ENCODE measurements at regions not wholly inside any gene's neighbourhood (a gene's known extent, or its start where the extent isn't known, plus 50 kb on each side); places are given as distances from the start of the nearest gene placed in this dataset.
"Not testable (repeated sequence)": the region's sequence is repeated elsewhere in the genome, so short reads cannot be mapped to it uniquely, and the experiment has no call there.

DNA sequence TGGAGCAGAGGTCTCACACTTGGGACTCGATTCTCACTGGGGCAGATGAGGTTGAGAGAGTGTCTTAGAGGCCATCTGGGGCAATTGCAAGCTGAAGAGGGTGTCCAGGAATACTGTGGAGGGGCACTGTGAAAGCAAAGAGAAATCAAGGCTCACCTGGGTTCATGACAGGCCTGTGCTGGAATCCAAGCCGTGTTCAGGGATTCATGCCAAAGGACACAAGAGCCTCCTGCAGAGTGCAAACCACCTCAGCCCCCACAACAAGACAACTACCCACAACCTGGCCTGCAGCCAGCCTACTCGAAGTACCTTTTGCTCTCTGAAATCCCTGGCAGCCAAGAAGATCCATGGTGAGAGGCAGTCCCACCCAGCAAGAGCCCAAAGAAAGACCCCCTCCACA is 2334.2 kb downstream of the TP53TG3F start:
- DNase-seq (ENCODE audit: low spot score) = no peak
- ATAC-seq = no peak

DNA sequence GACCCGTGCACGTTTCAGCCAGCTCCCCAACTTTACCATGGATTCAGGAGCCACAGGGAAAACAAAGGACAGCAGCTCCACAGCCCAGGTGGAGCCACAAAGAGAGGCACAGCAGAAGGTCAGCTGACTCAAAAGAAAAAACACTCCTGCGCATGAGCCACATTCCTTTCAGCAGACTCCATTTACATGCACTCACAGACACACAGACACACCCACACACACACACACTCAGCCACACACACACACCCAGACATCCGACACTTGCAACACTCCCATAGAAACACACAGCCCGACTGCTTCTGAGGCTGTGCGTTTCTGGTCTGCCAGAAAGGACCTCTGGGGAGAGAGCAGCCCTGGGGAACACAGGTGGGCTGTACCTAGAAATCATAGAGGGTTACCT is 2335.5 kb downstream of the TP53TG3F start:
- DNase-seq (ENCODE audit: low spot score) (no peak), ATAC-seq (no peak)

DNA sequence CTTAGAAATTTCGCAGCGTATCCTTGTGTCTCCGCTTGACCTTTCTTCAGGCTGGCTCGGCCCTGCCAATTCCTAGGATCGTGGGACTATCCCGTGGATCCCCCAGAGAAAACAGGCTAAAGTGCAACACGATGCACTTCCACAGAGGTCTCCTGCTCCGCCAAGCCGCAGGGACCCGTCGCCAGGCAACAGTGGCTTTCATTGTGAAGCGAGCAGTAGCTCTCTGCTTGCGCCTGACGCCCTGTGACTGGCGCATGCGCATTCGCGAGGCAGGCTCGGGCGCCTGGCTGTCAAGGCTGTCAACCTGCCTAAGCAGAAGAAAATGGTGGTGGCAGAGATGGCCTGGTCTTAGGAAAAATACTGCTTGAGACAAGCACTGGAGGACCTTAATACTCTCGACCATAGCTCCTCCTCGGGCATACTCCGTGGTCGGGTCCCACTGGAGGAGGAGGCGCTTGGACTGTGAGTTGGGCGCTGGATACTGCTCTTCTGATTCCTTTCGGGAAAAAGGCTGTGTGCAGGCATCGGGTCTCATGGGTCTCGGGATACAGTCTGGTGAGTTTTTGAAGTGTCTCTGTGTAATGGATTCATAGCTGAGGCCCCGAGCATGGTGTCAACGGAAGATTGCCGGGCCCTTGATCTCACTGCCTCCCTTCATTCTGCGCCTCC is 2336.1 kb downstream of the TP53TG3F start:
- no peak for ATAC-seq
- DNase-seq (ENCODE audit: low spot score) = no peak

DNA sequence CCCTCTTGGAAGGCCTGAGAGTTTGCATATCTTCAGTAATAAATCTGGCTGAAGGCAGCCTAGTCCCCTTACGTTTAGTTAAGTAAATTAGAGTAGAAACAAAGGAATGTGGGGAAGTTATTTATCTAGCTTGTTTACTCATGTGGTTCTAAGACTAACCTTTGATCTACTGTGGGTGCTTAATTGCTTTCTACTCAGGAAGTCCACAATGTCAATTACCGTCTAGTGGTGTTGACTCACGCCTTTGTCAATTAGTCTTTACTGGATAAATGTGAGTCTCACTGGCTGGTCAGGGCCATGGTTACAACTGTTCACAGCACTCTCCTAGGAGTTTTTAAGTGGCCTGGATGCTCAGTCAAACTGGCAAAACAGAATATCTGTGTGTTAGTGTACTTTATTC is 2338.4 kb downstream of the TP53TG3F start:
- ATAC-seq (no peak), DNase-seq (ENCODE audit: low spot score) (no peak)

DNA sequence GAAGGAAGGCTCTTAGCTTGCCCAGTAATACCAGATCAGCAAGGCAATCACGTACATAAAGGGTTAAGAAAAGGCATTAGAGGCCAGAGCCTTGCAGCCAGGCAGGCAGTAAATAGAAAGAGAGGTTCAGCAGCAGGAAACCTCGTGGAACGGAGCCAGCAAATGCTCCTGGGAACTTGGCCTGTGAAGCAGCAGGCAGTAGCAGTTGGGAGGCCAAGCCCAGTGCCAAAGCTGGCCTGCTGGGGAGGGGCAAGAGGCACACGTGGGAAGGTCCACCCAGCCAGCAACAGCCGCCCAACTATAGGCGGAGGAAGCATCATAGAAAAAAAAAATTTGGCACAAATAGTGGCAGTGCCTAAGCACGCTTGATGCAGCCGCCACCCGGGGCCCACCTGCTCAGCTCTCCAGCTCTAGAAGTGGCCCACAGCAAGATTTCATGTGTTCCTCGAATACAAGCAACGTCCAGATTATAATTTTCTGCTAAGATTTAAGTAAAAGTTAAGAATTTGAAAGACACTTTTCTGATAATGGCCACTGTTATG is 2339.5 kb downstream of the TP53TG3F start:
- no peak for DNase-seq (ENCODE audit: low spot score)
- ATAC-seq = no peak

DNA sequence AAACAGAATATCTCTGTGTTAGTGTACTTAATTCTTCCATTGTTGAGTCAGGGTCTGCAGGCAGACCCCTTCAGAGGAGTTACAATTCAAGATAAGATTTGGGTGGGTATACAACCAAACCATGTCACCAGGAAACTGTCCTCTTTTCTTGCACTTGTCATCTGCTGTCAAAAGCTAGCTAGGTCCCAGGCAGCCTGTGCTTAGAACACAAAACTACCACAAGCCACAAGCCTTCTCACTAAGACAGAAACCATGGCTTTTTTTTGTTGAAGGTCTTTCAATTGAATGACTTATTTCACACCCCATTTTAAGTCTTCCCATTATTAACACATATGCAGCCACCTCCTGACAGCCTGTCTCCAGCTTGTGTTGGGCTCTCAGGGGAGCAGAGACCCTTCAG is 2345.1 kb downstream of the TP53TG3F start:
- ATAC-seq; DNase-seq (ENCODE audit: low spot score): not testable (repeated sequence)

DNA sequence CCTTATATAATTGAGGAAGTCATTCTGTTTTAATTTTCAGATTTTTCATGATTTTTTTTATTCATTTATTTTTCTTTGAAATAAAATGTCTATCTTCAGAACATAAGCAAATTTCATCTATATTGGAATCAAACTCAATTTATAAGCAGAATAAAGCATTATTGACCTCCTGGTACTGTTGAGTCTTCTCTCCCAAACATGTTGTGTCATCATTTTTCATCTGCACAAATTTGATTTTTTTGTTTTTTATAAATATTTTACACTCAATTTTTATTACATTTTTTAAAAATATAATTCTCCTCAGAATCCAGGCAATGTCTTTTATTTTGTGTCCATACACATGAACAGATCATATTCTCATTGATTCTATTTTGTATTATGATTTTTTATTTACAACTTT is 2363.9 kb downstream of the TP53TG3F start:
- ATAC-seq = no peak

DNA sequence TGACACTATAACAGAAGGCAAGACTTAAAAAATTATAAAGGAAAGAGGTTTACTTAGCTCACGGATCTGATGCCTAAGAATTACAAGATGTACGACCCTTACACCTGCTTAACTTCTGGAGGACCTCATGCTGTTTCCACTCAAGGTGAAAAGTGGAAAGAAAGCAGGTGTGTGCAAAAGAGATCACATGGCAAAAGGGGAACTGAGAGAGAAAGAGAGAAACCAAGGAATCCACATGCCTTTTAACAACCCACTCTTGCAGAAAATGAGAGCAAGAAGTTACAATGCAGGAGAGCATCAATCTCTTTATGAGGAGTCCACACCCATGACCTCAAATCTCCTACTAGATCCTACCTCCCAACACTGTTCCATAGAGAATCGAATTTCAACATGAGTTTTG is 2382.2 kb downstream of the TP53TG3F start:
- ATAC-seq = no peak
- no peak for DNase-seq (ENCODE audit: low spot score)

More for the DNA sequence above, 2363.9 kb downstream of the TP53TG3F start:
- DNase-seq (ENCODE audit: low spot score) = no peak

DNA sequence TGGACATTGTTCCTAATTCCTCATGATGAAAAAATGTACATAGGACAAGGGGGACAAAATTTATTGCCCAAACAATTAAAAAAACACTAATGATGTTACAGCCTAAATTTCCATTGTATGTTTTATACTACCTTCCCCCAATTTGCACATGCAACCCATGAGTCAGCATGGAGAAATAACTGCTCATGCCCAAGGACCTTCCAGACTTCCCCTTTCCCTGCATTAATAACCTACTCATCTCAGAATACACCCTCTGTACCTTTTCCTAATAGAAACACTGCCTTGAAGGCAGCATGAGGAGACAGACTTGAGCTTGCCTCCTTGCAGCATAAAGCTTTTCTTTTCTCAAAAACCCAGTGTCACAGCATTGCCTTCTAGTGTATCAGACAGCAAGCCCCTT is 2402.8 kb downstream of the TP53TG3F start:
- DNase-seq (ENCODE audit: low spot score) (no peak), ATAC-seq (no peak)

DNA sequence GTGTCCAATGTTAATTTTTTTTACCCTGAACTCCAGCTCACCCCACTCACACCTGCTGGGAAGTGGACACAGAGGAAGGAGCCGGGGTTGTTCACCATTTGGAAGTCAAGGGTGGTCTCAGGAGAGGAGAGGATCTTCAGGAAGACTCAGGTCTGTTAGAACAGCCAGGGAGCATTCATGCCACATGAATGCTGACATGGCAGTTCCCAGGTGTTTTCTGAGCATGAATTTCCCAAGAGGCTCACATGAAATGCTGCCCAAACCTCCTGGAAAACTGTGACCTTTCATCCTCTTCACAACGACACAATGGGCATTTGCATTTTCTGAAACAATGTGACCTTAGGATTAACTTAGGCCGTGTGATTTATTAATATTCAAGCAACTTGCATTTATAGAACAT is 2409.2 kb downstream of the TP53TG3F start:
- DNase-seq (ENCODE audit: low spot score) = no peak
- no peak for ATAC-seq

DNA sequence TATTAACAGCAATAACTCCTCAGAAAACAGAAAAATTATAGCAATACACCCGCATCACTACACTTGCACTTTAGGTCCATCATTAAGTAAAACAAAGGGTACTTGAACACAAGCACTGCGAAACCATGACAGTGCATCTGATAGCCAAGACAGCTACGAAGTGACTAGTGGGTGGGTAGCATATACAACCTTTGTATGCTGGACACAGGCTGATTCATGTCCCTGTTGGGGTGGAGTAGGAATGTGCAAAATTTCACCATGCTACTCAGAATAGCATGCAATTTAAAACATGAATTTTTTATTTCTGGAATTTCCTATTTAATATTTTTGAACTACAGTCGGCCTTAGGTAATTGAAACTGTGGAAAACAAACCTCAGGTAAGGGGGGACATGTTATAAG is 2414.1 kb downstream of the TP53TG3F start:
- ATAC-seq = no peak
- no peak for DNase-seq (ENCODE audit: low spot score)

DNA sequence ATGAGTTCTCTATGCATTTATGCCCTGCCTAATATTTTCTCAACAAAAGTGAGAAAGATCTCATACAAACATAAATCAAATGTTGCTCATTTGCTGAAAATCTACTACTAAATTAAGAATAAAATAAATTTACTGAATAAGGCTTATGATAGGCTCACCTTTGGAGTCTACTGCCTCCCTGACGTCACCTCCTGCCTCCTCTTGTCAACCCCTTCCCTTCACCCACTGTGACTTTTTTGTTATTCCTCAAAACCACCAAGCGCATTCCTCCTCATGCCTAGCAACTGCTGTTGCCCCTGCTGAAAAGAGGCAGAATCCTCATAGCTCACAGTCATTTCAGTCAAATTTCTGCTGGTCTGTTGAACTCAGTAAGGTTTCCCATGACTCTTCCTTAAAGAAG is 2422.2 kb downstream of the TP53TG3F start:
- ATAC-seq (no peak), DNase-seq (ENCODE audit: low spot score) (no peak)

DNA sequence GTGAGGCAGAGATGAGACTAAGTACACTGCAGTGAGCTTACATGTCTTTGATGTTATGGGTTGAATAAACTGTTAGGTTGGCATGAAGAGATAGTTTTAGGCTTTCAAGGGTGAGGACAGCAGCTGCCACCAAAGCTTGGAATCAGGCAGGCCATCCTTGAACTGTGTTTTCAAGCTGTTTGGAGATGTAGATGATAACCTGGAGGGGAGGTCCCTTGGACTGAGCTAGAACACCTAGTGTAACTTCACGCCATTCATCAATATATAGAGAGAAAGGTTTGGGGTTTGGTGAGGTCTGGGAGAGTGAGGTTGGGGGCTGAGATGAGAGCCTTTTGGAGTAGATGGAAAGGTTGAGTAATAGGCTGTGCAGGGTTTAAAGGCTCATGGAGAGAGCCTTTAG is 2447.0 kb downstream of the TP53TG3F start:
- DNase-seq (ENCODE audit: low spot score) (no peak), ATAC-seq (no peak)

DNA sequence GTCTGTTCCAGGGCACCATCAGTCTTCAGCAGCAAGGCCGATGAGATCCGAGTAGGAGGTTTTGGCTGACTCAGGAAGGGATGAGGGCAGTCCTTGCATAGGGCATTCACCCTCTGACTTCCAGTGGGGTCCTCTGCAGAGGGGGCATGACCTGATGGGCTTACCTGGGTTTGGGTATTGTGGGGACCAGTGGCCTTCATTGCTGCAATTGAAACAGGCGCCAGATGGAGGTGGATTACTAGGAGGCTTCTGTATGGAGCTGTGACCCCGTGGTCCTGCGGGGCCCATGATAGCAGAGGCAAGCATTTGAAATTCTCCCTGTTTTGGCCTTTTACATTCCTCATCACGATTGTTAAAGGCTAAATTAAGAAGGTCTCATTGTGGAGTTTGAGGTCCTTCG is 2448.7 kb downstream of the TP53TG3F start:
- DNase-seq (ENCODE audit: low spot score) (no peak), ATAC-seq (no peak)

DNA sequence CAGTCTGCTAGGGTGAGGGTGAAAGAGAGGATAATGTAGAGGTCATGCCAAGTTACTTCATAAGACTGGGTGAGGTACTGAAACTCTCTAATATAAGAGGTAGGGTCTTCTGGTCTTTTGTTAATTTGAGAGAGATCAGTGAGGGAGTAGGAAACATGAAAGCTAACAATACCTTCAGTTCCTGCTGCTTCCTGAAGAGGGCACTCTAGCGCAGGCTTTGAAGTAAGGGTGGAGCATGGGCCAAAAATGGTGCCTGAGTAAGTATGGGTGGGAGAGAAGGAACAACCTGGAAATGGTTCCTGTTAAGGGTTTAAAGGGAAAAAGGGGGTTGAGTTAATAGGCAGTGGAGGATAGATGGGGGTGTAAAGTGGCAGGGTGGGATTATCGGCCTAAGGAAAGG is 2449.5 kb downstream of the TP53TG3F start:
- ATAC-seq (no peak), DNase-seq (ENCODE audit: low spot score) (no peak)

DNA sequence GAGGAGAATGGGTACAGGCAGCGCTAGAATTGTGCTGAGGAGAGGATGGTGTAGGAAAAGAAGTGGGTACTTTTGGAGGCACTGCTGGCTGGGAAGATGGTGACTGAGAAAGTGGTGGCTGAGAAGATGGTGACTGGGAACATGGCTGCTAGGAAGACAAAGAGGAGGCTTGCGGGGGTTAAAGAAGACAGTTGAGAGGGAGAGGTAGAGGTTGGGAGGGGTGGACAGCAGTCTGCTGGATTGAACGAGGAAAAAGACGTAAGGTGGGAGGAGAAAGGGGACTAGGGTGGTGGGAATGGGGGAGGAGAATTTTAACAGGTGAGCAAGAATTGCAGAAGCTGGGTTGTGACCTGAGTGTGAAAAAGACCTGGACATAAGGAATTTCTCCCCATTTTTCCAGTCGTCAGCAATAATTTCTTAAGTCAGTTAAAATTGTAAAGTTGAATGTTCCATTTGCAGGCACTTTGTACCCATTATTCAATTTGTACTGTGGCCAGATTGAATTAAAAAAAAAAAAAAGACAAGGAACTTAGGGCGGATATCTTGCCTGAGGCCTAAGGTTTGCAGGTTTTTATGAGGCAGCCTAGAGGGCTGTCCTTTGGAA is 2450.0 kb downstream of the TP53TG3F start:
- DNase-seq (ENCODE audit: low spot score) = no peak
- no peak for ATAC-seq

DNA sequence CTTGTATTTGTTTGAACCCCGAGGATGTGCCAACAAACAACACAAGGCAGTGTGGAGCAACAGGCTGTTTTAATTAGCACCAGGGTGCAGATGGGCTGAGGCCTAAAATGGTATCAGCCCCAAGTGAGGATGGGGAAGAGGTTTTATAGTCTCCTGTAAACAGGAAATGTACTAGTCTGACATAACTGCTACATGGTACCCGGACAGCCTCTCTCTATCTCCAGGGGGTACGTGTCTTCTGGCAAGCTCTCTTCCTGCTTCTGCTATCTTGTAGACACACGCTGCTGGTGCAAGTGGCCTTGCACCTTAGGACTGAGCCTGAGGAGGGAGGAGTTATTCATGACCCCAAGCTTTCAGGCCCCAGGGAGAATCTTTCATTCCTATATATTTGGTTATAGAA is 2451.0 kb downstream of the TP53TG3F start:
- DNase-seq (ENCODE audit: low spot score) = no peak
- ATAC-seq = no peak

DNA sequence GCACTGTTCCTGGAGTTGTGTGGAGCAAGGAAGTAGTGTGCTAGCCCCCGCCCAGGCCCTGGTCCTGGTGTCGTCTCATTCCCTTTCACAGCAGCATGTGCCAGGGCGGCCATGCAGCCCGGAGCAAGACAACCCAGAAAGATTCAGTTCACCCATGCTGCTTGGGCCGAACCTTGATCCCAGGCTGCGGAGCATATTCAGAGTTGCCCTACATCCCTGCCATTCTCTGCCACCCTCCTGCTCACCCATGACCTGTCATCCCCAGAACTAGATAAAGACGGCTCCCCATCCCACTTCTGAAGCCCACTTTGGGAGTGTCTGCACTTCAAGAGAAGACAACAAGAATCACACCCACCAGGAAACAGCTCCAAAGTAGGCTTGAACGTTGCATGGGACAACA is 2452.5 kb downstream of the TP53TG3F start:
- ATAC-seq = no peak
- no peak for DNase-seq (ENCODE audit: low spot score)

DNA sequence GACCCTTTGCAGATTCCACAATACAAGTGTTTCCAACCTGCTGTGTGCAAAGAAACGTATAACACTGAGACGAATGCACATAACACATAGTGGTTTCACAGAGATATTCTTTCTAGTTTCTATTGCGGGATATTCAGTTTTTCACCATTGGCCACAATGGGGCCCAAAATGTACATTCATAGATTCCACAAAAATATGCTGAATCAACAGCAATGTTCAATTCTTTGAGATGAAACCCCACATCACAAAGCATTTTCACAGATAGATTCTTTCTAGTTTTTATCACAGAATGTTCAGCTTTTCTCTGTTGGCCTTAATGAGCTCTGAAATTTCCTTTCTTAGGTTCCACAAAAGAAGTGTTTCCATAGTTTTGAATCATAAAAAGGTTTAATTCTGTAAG is 2472.3 kb downstream of the TP53TG3F start:
- DNase-seq (ENCODE audit: low spot score) = no peak
- ATAC-seq = no peak

Measured in left lobe of liver (tissue), 2 donors.